Stimulated activated CD8-positive, alpha-beta memory T cell treated with anti-CD3 and anti-CD28 coated beads, Interleukin-4, amount 100 ng/mL, for 24 hours (primary cell): ENCODE measurements at regions not wholly inside any gene's neighbourhood (a gene's known extent, or its start where the extent isn't known, plus 50 kb on each side); places are given as distances from the start of the nearest gene placed in this dataset.

Source experiments
- DNase-seq: peaks from one replicate; pipeline ENCODE4 v3.0.0-alpha.2; 2020; ENCODE audit warnings: low read depth

DNA sequence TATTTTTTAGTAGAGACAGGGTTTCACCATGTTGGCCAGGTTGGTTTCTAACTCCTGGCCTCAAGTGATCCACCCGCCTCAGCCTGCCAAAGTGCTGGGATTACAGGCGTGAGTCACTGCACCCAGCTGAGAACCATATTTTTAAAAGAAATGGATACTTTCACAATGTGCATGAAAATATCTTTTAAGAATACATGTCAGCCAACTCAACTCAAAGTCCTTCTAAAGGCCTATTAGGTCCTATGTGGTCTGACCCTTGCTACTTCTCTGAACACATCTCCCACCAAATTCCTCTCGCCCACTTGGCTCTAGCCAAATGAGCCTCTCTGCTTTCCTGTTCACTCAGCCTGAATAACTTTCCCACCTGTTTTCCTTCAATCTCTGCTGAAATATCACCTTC lies 119.6 kb downstream of the MTX2 start:
- DNase-seq, result no peak

DNA sequence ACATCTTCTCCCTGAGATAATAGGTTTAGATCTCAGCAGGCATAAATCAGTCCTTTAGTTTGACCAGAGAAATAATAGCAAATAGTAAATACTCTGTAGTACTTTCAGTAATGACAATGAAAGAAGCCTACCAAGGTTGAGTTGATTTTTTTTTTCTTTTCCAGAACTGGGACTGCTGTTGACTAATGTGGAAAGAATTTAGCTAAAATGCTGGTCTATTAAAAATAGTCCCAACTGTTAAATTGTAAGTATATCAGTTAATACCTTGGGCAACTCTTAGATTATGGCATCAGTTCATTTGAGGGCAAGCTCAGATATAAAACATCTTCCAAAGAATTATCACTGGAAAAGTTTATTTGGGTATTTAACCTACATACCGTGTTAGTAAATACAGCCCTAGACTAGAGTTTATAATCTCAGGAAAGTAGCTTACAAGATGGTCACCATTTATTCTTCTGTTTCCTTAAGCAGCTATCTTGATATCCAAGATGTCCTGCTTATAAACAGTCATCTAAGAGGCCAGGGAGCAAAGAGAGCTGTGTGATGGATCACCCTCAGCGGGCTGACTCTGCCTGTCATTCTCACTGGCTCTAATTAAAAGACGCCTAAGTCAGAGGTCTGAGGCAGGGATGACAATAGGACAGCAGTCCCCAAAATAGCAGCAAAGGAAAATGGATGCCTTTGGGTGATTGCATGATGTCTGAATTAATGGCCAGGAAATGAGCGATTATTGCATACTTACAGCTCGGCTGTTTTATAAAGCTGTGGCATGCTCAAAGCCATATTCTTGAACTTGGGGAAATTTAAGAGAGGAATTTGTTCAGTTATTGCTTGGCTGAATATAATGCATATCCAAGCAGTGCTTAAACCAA lies 121.3 kb downstream of the MTX2 start:
- DNase-seq, result no peak

DNA sequence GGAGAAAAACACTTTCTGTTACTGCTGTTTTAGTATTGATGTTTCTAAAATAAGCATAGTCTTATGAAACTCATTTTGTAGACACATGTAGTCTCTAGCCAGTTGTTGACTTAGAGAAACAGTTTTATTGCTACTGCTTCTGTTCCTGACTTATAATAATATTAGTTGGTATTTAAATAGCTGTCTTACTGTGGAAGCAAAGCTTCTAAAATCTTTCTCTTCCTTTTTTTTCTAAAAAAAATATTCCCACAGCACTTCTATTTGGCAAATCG lies 121.8 kb downstream of the MTX2 start:
- no peak for DNase-seq

DNA sequence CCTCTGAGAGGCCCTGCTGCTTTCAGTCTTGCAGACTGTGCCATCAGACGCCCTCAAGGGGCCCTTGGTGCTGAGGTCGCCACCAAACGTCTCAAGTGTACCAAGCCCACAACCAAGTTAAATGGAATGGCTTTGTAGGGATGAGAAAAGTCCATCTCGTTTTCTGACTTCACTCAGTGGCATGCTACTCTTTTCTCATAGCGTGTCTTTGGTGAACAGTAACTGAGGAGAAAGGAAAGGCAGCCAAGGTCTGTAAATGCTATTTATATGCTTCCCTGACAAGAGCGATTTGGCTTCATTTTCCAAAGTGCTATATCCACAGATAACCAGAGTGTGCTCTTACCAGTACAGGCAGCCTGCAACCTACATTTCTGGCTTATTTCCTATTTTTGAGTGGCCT lies 123.0 kb downstream of the MTX2 start:
- no peak for DNase-seq

DNA sequence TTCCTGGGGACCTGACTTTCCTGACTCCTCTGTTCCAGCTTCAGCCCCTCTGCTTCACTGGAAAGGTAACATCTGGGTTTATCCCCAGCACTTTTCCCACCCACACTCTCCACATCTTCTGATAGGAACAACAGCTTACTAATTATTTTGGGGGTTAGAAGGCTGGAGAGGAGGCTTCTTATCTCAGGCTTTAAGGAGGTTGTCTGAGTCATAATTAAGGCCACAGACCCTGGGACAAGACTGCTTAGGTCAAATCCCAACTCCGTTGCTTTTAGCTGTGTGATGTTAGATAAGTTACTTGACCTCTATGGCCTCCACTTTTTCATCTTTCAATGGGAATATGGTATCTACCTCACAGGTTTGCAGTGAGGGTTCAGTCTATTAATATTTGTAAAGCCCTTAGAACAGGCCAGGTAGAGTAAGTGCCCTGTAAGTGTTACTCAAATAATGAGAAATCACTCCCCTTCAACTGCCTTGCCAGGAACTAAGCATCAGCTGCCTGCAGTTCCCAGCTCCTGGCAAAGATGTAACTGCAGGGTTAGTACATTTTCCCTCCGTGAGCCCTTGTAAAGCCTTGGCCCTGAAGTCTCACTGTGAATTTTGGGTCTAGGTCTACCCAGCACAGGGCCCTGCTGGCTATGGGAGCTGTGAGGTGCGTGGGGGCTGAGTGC lies 123.6 kb downstream of the MTX2 start:
- DNase-seq, result no peak

DNA sequence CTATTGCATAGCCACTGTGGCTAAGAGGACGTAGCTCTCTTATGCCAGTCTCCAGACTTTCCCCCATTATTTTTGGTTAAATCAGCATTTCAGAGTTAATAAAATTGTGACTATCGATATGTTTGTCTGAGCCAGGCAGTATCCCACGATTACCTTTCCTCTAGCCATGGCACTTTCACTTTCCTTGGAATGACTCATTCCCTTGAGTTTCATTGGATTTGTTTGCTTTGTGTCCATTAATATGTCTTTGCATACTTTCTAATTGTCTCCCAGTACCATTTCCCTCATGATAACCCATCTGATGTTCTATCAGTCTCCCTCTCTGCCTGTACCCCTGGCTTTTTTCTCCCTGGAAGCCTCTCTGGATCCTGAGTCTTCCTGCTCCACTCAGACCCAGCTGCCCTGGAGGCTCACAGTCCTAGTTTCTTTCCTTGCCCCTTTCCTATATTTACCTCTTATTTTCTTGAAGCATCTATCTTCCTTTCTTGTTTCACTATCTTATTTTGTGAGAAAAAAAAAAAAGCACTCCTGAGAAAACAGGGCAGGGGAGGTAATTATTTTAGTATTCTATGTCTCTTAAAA lies 126.1 kb downstream of the MTX2 start:
- no peak for DNase-seq

DNA sequence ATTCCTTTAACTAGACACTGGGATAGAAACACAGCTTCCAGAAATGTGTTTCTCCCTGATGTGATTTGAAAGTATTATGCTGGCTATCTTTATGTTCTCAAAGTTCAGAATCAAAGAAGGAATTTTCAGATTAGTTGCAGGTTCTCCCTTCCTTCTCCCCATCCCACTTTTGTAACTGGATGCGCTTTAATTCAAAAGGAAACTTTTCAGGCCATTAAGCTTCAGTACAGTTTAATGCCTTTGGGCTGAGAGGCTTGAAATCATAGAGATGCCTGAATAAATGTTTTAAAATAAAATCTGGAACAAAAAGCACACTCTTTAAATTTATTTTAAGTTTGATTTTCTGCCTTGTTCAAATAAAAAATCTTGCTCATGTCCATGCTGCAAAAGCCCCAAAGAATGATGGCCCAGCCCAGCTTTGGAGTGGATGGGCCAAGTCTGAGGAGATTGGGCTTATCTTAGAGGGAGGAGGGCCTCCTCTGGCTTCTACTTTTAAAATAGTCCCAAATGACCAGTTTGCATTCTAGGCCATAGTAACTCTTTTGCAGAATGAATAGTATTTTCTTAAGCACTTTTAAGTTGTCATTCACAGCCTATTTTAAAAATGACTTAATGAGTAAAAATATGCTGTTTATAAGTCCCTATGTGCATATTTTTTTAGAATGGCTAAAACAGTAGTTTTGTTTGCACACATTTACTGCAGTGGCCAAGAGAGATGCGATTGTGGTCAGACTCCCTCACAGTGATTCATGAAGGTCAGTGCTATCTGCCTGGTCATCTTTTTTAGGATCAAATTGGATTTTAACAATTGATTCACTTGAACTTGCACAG lies 129.2 kb downstream of the MTX2 start:
- DNase-seq, result no peak

DNA sequence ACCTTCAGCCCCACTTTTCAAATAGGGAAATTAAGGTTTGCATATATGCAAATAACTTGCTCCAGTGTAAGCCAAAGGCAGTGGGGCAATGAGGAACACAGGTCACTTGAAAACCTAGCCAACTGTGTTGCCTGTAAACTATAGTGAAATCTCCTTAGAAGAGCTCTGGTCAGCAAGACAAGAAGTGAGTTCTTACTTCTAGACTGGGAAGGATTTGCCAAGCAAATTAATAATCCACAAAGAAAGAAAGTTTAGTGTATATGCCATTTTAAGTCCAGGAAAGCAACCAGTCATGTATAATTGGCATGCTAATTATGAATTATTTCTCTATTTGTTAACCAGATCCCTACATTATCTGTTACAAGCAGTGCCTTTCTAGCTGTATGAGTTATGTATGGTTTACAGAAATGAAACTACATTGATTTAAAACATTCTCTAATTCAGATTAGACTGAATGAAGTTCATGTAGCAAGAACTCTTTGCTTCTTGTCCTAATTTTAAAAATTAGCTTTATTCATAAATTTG lies 129.9 kb downstream of the MTX2 start:
- no peak for DNase-seq

DNA sequence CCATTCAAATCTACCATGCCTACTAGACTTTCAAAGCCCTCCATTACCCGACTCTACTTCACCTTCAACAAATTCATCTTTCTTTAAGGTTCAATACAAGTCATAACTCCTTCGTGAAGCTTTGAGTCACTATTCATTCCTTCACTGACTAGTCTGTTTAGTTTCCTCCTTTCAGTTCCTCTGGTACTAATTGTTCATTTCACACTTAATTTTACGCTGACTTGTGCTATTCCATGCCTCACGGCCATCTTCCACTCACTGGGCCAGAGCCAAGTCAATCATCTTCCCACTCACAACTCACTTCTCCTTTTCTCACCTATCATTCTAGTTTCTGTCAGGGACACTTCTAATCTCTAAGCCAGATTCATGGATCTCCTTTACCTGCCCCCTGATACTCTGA lies 136.2 kb downstream of the MTX2 start:
- no peak for DNase-seq

DNA sequence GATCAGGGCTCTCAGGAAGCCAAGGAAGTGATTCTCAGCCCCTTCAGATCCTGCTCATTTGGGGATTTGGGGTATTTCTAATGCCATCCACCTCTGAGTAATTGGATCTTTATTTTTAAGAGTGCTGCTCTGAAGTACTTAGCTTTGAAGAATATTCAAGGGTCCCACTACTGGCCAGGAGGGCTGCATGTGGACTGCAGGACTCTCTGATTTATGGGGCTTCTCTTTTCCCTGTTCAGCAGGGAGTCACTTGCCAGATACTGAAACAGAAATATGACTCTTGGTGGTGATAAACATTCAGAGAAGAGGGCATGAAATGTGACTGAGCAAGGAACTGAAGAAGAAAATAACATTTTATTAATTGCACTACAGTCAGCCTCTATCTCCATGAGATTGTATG lies 138.5 kb downstream of the MTX2 start:
- no peak for DNase-seq

DNA sequence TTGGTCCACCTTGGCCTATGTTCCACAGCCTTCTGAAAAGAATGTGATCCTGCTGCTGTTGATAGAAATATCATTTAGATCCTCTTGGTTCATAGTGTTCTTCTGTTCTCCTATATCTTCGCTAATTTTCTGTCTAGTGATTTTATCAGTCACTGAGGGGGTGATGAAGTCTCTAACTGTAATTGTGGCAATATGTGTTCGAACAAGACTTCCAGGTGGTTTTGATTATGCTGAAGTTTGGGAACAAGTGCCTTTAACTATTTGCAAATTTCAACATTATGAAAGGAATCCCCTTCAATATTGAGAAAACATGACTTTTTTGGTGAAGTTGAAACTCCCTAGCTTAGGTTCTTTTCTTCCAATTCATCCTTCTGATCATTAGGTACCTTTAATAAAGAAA lies 140.4 kb downstream of the MTX2 start:
- no peak for DNase-seq

DNA sequence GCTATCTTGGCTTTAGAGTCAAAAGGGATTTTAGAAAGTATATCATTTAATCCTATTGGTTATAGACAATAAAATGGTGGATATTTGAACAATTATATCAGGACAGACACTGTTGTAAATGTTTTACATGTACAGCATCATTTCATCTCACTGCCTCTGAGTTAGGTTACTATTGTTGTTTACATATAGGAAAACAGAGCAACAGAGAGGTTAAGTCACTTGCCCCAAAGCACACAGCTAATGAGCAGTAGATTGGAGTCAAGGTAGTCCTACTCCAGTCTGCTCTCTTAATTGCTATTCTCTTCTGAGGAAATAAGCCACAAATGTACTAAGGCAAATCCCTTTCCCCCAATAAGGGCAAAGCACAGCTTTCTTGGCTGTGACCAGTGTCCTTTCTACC lies 142.9 kb downstream of the MTX2 start:
- no peak for DNase-seq

DNA sequence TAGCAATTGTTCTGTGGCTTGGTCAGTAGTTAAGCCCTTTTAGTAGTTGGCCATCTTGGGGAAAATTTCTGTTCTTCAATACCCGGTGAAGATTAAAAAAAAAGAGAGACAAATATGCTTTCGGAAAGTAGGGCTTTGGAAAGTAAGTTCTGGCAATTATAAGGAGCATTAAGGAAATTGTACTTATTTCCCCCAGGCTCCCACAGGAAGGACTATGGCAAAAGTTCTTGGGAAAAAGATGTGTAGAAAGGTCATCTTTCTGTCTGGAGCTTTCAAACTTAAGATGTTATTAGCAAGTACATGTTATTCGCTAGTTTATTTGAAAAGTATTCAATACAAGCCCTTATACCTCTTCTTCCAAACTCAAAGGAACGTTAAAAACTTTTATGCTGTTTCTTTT lies 144.5 kb downstream of the MTX2 start:
- no peak for DNase-seq

DNA sequence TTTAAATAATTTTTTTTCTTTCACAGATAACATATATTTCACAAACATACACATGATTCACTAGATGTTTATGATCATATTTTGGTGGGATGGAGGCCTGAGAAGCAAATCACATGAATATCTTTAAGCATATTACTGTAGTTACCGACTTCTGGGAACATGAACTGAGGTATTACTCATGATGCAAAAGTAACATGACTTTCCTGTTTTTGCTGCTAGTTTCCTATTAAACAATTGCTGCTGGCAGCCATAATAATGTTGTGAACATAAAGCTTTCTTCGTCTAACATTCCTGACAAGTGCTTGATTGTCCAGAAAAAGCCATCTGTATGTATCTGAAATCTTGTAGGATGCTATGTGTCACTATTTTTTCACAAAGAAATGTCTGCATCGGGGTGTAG lies 145.4 kb downstream of the MTX2 start:
- no peak for DNase-seq

DNA sequence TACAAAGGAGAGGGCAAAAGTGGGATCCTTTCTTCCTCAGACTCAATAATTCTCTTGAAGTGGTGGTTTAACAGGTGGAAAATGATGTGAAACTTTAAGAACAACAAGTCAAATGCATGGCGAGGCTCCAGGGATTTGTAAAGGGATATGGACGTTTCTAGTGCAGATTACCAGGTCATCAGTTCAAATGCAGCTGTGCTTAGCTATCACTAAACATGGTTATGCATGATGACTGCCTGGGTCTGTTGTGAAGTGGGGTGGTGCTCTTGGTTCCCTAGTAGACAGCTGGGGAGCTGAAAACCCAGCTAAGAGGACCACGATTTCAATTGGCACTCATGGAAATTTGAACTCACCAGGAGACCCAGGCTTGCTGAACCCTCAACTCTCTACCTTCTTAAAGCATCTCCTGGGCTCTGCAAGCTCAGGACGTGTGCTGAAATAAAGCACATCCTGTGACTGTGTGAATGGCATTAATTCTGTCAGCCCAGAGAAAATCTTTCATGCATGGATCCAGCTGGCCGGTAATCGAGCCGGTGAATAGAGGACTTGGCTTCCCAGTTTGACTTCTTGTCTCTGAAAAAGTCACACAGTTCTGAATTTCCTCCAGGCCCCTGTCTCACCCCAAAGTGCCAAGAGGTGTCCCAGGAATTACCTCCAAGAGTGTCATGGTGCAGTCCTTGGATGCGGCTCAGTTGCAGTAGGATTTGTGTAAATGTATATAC lies 146.1 kb downstream of the MTX2 start:
- DNase-seq, result no peak

DNA sequence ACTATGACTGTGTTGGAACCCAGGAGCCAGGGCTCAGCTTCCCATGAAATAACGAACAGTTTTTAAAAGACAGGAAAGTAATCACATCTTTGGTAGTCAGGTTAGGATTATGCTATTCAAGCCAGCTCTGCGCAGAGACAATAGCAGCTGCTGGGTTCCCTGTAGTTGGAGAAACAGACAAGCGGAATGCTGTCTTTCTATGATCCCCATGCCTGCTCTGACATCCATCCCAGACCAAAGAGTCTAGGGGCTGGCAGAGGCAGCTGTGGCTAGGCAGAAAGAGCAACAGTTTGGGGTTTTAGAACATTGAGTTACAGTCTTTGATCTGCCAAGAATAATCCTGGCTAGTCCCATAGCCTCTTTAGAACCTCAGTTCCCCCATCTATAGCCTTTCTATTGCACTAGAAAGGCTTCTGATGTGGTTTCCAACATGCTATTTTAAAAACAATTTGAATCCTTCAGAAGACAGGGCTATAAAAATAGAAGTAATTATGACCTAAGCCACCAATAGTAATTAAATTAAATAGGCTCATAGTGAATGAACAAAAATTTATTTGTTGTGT lies 146.8 kb downstream of the MTX2 start:
- no peak for DNase-seq

DNA sequence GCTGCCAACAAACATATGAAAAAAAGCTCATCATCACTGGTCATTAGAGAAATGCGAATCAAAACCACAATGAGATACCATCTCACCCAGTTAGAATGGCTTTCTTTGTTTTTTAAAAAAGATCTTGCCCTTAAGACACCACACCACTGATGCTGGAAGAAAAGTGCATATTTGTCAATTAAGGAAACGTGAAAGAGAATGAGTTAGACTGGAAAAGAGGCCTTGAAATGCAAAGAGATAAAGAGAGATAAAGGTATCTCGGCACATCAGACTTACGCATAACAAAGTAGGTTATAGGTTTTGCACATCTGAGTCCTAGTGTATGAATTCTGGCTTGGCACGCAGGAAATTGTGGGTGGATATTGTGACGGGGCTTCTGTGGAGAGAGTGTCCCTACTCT lies 149.5 kb downstream of the MTX2 start:
- no peak for DNase-seq

DNA sequence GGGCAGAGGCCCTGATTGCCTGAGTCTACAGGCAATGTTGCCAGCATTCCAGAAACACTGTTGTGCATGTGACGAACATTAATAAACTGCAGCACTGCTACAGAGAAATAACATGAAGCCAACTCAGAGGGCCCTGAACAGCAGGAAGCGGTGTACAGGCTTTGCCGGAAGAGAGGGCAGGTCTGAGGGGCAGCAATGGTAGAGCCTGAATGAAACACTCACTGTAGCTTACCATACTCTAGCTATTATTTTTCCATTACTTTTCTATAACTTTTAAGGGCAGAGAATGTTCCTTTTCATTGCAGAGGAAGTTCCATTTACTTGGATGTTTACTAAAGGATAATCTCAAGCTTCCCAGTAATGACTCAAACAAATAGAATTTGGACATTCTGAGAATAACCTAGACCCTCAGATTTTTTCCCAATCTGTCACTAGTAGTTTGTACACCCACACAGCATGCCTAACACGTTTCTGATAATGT lies 150.4 kb downstream of the MTX2 start:
- DNase-seq, result no peak

DNA sequence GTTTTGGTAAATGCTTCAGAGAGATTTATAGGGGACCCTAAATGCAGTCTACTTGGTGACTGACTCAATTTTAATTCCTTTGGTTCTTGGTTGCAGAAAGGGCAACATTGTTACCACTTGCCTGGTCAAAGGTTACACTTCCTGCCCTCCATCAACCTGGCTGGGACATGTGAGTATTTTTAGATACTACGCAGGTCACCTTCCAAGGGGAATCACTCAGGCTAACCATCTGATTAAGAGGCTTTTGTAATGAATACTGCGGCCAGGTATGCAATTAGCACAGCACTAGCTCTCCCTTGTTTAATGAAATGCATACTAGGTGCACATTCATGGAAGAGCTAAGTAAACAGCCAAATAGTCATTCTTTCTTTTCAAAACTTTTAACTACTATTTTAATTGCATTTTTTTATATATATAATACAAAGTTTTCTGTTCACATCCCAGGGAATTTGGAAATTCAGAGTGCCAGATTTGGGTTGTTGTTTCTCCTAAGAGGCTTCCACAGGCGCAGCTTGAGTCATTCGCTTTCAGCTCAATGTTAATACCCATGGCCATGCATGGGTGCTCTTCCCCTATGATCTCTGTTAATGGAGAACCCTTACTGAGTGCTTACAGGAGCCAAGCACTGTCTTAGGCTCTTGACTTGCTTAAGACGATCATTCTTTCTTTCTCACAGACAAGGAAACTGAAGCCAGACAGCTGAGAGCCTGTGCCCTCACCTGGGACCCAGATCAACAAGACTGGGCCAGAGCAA lies 152.2 kb downstream of the MTX2 start:
- DNase-seq, result no peak

DNA sequence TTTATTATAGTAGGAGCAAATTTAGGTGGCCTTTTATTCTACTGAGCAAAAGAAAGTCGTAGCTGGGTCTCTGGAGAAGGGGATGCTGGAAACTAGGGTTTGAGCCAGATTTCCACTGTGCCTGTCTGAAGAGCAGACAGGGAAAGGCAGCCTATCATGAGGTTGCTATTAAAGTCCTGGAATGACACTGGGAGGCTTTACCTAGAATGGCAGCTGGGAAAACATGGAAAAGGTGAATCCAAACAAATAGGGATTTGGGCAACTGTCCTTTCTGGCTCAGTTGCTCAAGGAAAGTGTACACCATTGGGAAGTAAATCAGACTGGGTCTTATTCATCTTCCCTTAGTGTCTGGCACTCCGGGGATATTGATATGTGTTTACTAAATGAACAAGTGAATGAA lies 154.6 kb downstream of the MTX2 start:
- DNase-seq, result no peak

DNA sequence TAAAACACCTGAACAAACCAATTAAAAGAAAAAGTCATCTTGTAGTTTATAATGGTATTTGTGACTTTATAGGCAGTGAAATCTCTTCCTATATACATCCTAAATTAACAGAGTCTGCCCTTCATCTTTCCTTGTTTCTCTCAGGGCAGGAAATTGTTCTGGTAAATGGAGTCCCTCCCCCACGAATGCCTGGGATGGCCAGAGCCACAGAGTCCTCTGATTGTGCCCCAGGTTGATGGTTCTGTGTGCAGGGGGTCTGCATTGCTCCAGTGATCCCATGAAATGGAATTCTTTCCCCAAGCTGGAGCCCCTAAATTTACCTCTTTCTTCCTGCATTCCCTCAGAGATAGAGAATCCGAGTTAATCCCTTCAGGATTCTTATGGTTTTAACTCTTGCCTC lies 155.5 kb downstream of the MTX2 start:
- DNase-seq, result no peak
